Right lobe of liver (tissue), 6 donors: ENCODE measurements at regions not wholly inside any gene's neighbourhood (a gene's known extent, or its start where the extent isn't known, plus 50 kb on each side); places are given as distances from the start of the nearest gene placed in this dataset.
"Not testable (repeated sequence)": the region's sequence is repeated elsewhere in the genome, so short reads cannot be mapped to it uniquely, and the experiment has no call there.

Source experiments
- ATAC-seq, 4 donors: fragments of 200-7000 bp; cut with Tn5 transposase; one replicate each; pipeline ENCODE4 v1.9.1; 2020; ENCODE audit warnings: mild to moderate bottlenecking in 4 of 4, moderate library complexity in 4 of 4
- DNase-seq, 3 donors: peaks; one replicate each; pipeline ENCODE4 v3.0.0-alpha.2; 2020
- H3K27ac ChIP-seq, 3 donors: fragments of 200-600 bp; one replicate each; pipeline ENCODE4 v1.8.0; 2022
- H3K27me3 ChIP-seq, 2 donors: fragments of 200-600 bp; one replicate each; pipeline ENCODE4 v1.8.0; 2022
- H3K36me3 ChIP-seq, 4 donors: fragments of 200-600 bp; sonication (generic) in 1 of 4; one replicate each; pipeline versions ENCODE4 v1.5.1 to v1.8.0; 2017 to 2022; ENCODE audit warnings: control low read depth in 1 of 4
- H3K4me1 ChIP-seq, 4 donors: fragments of 200-600 bp; sonication (generic) in 1 of 4; one replicate each; pipeline versions ENCODE4 v1.5.1 to v1.8.0; 2017 to 2022; ENCODE audit warnings: control low read depth in 1 of 4
- H3K4me3 ChIP-seq, 3 donors: fragments of 200-600 bp; one replicate each; pipeline ENCODE4 v1.8.0; 2022
- H3K9me3 ChIP-seq, 4 donors: fragments of 200-600 bp; sonication (generic) in 1 of 4; one replicate each; pipeline versions ENCODE4 v1.5.1 to v1.8.0; 2017 to 2022; ENCODE audit warnings: control low read depth in 1 of 4
- CTCF ChIP-seq, 4 donors: fragments of 200-600 bp in 3 of 4; fragments of 450-650 bp in 1 of 4; IDR thresholded peaks; one replicate each; pipeline versions ENCODE4 v1.5.1 to v1.8.0; 2016 to 2022; ENCODE audit warnings: antibody characterized with exemption in 4 of 4, mild to moderate bottlenecking in 2 of 4
- POLR2A ChIP-seq: fragments of 450-650 bp; IDR thresholded peaks from one replicate; pipeline ENCODE4 v1.6.1; 2017; ENCODE audit warnings: antibody characterized with exemption, mild to moderate bottlenecking
- WGBS: methylation state at CpG from one replicate; pipeline ENCODE4 v1.1.6; 2018; ENCODE audit warnings: low coverage, low lambda C conversion rate; ENCODE audit not compliant: insufficient coverage; ENCODE audit errors: missing lambda C conversion rate; 5-methylcytosine and 5-hydroxymethylcytosine counted together
- intact Hi-C, 2 donors: fragments of 100-400 bp; cut with DNase I; formaldehyde crosslinking; loops; one replicate each; pipeline versions ENCODE4 v1.11.2 to v1.14.1; 2022
- donor health status: DM: no; HTN: yes; CAD: no.
- donor health status: DM: no; HTN: no; CAD: no.
- donor health status: DM: no; HTN: no; CAD: no.
- donor health status: DM: no; HTN: yes; CAD: no.
- donor health status: DM: no; HTN: yes; CAD: no.

- no peaks in the 10 kb centered on the region for H3K36me3 ChIP-seq
- TF ChIP-seq CTCF (IDR thresholded peaks at IDR 0.05) (no peak), POLR2A (no peak)
- ATAC-seq (no peak), DNase-seq (no peak)
- H3K4me1 ChIP-seq = no peaks in the 10 kb centered on the region
- no peak overlapping the region for H3K27ac ChIP-seq
- no peaks in the 10 kb centered on the region for H3K27me3 ChIP-seq
- 59% methylated on average over 8 of the region's 8 CpGs for WGBS
- intact Hi-C loops = no loop called here
- no peak overlapping the region for H3K4me3 ChIP-seq
- H3K9me3 ChIP-seq = no peaks in the 10 kb centered on the region
Observed at GRCh38 chr13:59281453-59281852, 882.3 kb downstream of the DIAPH3 start.

- DNase-seq, intact Hi-C loops, H3K4me3 ChIP-seq, H3K27ac ChIP-seq, ATAC-seq, H3K36me3 ChIP-seq, H3K4me1 ChIP-seq, H3K27me3 ChIP-seq, H3K9me3 ChIP-seq: not testable (repeated sequence)
- WGBS = no CpG with 5 or more reads among the region's 5 CpGs
Observed at GRCh38 chr13:59292240-59292639, 871.5 kb downstream of the DIAPH3 start.

- Histone ChIP-seq H3K4me1 (no peaks in the 10 kb centered on the region), H3K27me3 (no peaks in the 10 kb centered on the region), H3K27ac (no peak overlapping the region), H3K36me3 (no peaks in the 10 kb centered on the region), H3K4me3 (no peak overlapping the region), H3K9me3 (no peaks in the 10 kb centered on the region)
- DNase-seq (no peak), ATAC-seq (no peak)
- TF ChIP-seq CTCF (IDR thresholded peaks at IDR 0.05) (no peak), POLR2A (no peak)
- WGBS = 60% methylated on average over 1 of the region's 1 CpG
- intact Hi-C loops = no loop called here
Observed at GRCh38 chr13:59299584-59299983, 864.1 kb downstream of the DIAPH3 start.

- intact Hi-C loops = no loop called here
- Histone ChIP-seq H3K4me3 (no peak overlapping the region), H3K36me3 (no peaks in the 10 kb centered on the region), H3K27ac (no peak overlapping the region), H3K27me3 (no peaks in the 10 kb centered on the region), H3K4me1 (no peaks in the 10 kb centered on the region), H3K9me3 (no peaks in the 10 kb centered on the region)
- WGBS = 69% methylated on average over 9 of the region's 9 CpGs
- ATAC-seq (no peak), DNase-seq (no peak)
- TF ChIP-seq POLR2A (no peak), CTCF (IDR thresholded peaks at IDR 0.05) (no peak)
Observed at GRCh38 chr13:59300355-59301173, 863.2 kb downstream of the DIAPH3 start.

- no peak overlapping the region for H3K27ac ChIP-seq
- TF ChIP-seq CTCF (IDR thresholded peaks at IDR 0.05) (no peak), POLR2A (no peak)
- no peaks in the 10 kb centered on the region for H3K36me3 ChIP-seq
- no peaks in the 10 kb centered on the region for H3K27me3 ChIP-seq
- H3K4me3 ChIP-seq = no peak overlapping the region
- no peaks in the 10 kb centered on the region for H3K9me3 ChIP-seq
- 36% methylated on average over 2 of the region's 2 CpGs for WGBS
- ATAC-seq (no peak), DNase-seq (no peak)
- intact Hi-C loops = no loop called here
- no peaks in the 10 kb centered on the region for H3K4me1 ChIP-seq
Observed at GRCh38 chr13:59301174-59301567, 862.6 kb downstream of the DIAPH3 start.
